ENCODE measurements at regions not wholly inside any gene's neighbourhood (a gene's known extent, or its start where the extent isn't known, plus 50 kb on each side); places are given as distances from the start of the nearest gene placed in this dataset.

DNA sequence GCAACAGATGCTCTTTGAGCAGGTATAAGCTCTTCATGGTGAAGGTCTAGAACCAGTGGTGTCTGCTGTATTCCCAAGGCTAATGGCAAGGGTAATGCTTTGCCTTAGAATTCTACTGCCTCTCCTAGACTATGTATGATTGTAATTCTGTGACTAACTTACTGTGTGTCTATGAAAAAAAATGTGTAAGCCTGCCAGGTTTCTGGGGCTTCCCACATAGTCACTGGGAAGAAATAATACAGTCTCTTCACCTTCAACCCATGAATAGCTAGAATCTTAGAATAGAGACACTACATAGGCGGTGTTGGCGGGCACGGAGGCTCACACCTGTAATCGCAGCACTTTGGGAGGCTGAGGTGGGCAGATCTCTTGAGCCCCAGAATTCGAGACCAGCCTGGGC, 84.1 kb downstream of the C11orf91 start:
- H3K9me2 ChIP-seq (ENCODE audit: insufficient read depth): no peaks in the 10 kb centered on the region
- no peaks in the 10 kb centered on the region for H3K27me3 ChIP-seq (replicated peaks; ENCODE audit: insufficient read depth)
- no peak overlapping the region for H3K9ac ChIP-seq
- DNase-seq: peak; percentile 75
- peak overlapping the region; percentile 39 for H3K27ac ChIP-seq
- H3F3A ChIP-seq (ENCODE audit: insufficient read depth): peaks cover 52% of the 10 kb centered on the region
- H3K79me2 ChIP-seq (ENCODE audit: insufficient read depth): no peaks in the 10 kb centered on the region
- no peak for TF ChIP-seq EZH2 (IDR thresholded peaks at IDR 0.05; ENCODE audit: insufficient read depth, poor library complexity, severe bottlenecking)
- no peaks in the 10 kb centered on the region for H4K20me1 ChIP-seq (ENCODE audit: insufficient read depth)
- peak overlapping the region; percentile 2 for H3K4me2 ChIP-seq (ENCODE audit: unreplicated experiment)
- no peak overlapping the region for H2AFZ ChIP-seq
- H3K4me3 ChIP-seq: no peak overlapping the region
- 95 to 97% methylated on average over 5 of the region's 5 CpGs for WGBS, 2 experiments (ENCODE audit: low coverage in 1 of 2, low lambda C conversion rate in 2 of 2, missing lambda C conversion rate in 2 of 2)
- H3K4me1 ChIP-seq (ENCODE audit: insufficient read depth): peaks cover 40% of the 10 kb centered on the region
- in situ Hi-C loops (cut with MboI): no loop called here
- no peaks in the 10 kb centered on the region for H3K9me3 ChIP-seq (ENCODE audit: low read depth)
- H3K36me3 ChIP-seq (ENCODE audit: low read depth): no peaks in the 10 kb centered on the region

GRCh38 chr11:33615751-33616150, 84.9 kb downstream of the C11orf91 start:
- Histone ChIP-seq H3K9me3 (ENCODE audit: low read depth) (no peaks in the 10 kb centered on the region), H3F3A (ENCODE audit: insufficient read depth) (peaks cover 45% of the 10 kb centered on the region), H3K27me3 (replicated peaks; ENCODE audit: insufficient read depth) (no peaks in the 10 kb centered on the region), H4K20me1 (ENCODE audit: insufficient read depth) (no peaks in the 10 kb centered on the region), H3K9me2 (ENCODE audit: insufficient read depth) (no peaks in the 10 kb centered on the region), H3K36me3 (ENCODE audit: low read depth) (no peaks in the 10 kb centered on the region), H3K79me2 (ENCODE audit: insufficient read depth) (no peaks in the 10 kb centered on the region), H3K4me1 (ENCODE audit: insufficient read depth) (peaks cover 36% of the 10 kb centered on the region), H3K4me3 (no peak overlapping the region), H3K27ac (peak overlapping the region; percentile 39; the same call in 1 of the 2 replicates), H3K4me2 (ENCODE audit: unreplicated experiment) (no peak overlapping the region), H3K9ac (no peak overlapping the region), H2AFZ (no peak overlapping the region)
- 26 to 31% methylated on average over 3 of the region's 3 CpGs for whole genome bisulfite sequencing, 2 experiments (ENCODE audit: low coverage in 1 of 2, low lambda C conversion rate in 2 of 2, missing lambda C conversion rate in 2 of 2)
- in situ Hi-C loops (cut with MboI): no loop called here
- TF ChIP-seq EZH2phosphoT487 (IDR thresholded peaks at IDR 0.05; ENCODE audit: insufficient read depth, low read depth): no peak
- TF ChIP-seq EZH2 (IDR thresholded peaks at IDR 0.05; ENCODE audit: insufficient read depth, poor library complexity, severe bottlenecking): no peak
- peak; percentile 49 for DNase-seq

DNA sequence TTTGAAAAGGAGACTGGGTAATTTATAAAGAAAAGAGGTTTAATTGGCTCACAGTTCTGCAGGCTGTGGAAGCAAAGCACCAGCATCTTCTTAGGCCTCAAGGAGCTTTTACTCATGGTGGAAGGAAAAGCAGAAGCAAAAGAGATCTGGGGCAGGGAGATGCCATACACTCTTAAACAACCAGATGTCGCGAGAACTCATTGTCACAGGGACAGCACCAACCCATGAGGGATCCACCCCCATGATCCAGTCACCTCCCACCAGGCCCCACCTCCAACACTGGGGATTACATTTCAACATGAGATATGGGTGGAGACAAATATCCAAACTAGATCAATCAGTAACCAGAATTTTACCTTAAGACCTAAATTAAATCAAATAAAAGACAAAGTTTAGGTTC, 87.2 kb downstream of the C11orf91 start:
- Histone ChIP-seq H3K4me2 (ENCODE audit: unreplicated experiment) (no peak overlapping the region), H3F3A (ENCODE audit: insufficient read depth) (peaks cover 34% of the 10 kb centered on the region), H3K4me1 (ENCODE audit: insufficient read depth) (peaks cover 29% of the 10 kb centered on the region), H3K36me3 (ENCODE audit: low read depth) (peaks cover 14% of the 10 kb centered on the region; the same call in 1 of the 2 replicates), H4K20me1 (ENCODE audit: insufficient read depth) (no peaks in the 10 kb centered on the region), H3K27ac (peak overlapping the region; percentile 65; the same call in 1 of the 2 replicates), H3K9me2 (ENCODE audit: insufficient read depth) (no peaks in the 10 kb centered on the region), H2AFZ (no peak overlapping the region), H3K79me2 (ENCODE audit: insufficient read depth) (no peaks in the 10 kb centered on the region), H3K27me3 (replicated peaks; ENCODE audit: insufficient read depth) (no peaks in the 10 kb centered on the region), H3K9me3 (ENCODE audit: low read depth) (no peaks in the 10 kb centered on the region), H3K4me3 (no peak overlapping the region), H3K9ac (no peak overlapping the region)
- in situ Hi-C loops (cut with MboI): no loop called here
- DNase-seq: no peak
- no peak for TF ChIP-seq EZH2 (IDR thresholded peaks at IDR 0.05; ENCODE audit: insufficient read depth, poor library complexity, severe bottlenecking)
- no peak for TF ChIP-seq EZH2phosphoT487 (IDR thresholded peaks at IDR 0.05; ENCODE audit: insufficient read depth, low read depth)
- 98 to 100% methylated on average over 2 of the region's 2 CpGs for WGBS, 2 experiments (ENCODE audit: low coverage in 1 of 2, low lambda C conversion rate in 2 of 2, missing lambda C conversion rate in 2 of 2)

DNA sequence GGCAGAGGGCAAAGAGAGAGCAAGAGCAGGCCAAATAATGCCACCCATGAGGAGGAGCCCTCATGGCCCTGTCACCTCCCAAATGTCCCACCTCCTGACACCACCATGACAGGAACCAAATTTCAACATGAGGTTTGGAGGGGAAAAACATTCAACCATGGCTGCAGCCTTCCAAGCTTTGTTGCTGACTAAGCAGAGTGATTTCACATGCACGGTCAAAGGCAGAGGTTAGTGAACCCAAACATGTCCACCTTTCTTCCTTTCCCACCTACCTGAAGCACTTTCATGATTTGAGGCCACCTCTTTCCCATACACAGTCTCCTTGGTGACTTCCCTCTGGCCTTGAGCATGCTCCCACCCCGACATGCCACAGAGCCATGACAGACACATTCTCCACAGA, 89.7 kb downstream of the C11orf91 start:
- H3F3A ChIP-seq (ENCODE audit: insufficient read depth): peaks cover 34% of the 10 kb centered on the region
- in situ Hi-C loops (cut with MboI): no loop called here
- H4K20me1 ChIP-seq (ENCODE audit: insufficient read depth): no peaks in the 10 kb centered on the region
- H3K79me2 ChIP-seq (ENCODE audit: insufficient read depth): no peaks in the 10 kb centered on the region
- WGBS, 2 experiments (ENCODE audit: low coverage in 1 of 2, low lambda C conversion rate in 2 of 2, missing lambda C conversion rate in 2 of 2): 95 to 98% methylated on average over 2 of the region's 2 CpGs
- H3K4me1 ChIP-seq (ENCODE audit: insufficient read depth): peaks cover 19% of the 10 kb centered on the region
- H3K9me2 ChIP-seq (ENCODE audit: insufficient read depth): no peaks in the 10 kb centered on the region
- no peak overlapping the region for H3K4me3 ChIP-seq
- no peaks in the 10 kb centered on the region for H3K27me3 ChIP-seq (replicated peaks; ENCODE audit: insufficient read depth)
- no peak overlapping the region for H2AFZ ChIP-seq
- no peak overlapping the region for H3K27ac ChIP-seq
- no peak for DNase-seq
- H3K36me3 ChIP-seq (ENCODE audit: low read depth): peaks cover 19% of the 10 kb centered on the region; the same call in 1 of the 2 replicates
- no peak overlapping the region for H3K9ac ChIP-seq
- TF ChIP-seq EZH2 (IDR thresholded peaks at IDR 0.05; ENCODE audit: insufficient read depth, poor library complexity, severe bottlenecking): no peak
- TF ChIP-seq EZH2phosphoT487 (IDR thresholded peaks at IDR 0.05; ENCODE audit: insufficient read depth, low read depth): no peak
- no peak overlapping the region for H3K4me2 ChIP-seq (ENCODE audit: unreplicated experiment)
- H3K9me3 ChIP-seq (ENCODE audit: low read depth): no peaks in the 10 kb centered on the region

DNA sequence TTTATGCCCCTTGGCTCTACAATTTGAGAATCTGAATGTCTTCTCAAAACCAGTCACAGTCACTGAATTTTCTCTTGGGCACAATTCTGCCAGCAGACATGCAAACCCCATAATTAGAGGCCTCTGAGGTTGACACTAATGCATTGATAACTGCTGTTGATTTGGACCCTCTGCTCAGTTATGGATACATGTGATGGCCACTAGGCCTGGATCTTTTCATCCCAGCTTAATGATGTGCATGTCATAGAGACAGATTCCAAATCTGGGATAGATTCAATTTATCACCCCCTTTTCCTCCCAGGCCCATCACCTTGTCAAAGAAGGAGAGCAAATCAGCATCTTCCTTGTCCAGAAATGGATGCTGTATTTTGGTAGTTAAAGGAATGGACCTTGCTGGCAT, 92.2 kb downstream of the C11orf91 start:
- Histone ChIP-seq H4K20me1 (ENCODE audit: insufficient read depth) (no peaks in the 10 kb centered on the region), H3F3A (ENCODE audit: insufficient read depth) (peaks cover 15% of the 10 kb centered on the region; the same call in 1 of the 2 replicates), H3K4me1 (ENCODE audit: insufficient read depth) (no peaks in the 10 kb centered on the region), H3K9me3 (ENCODE audit: low read depth) (no peaks in the 10 kb centered on the region), H3K27ac (no peak overlapping the region), H2AFZ (no peak overlapping the region), H3K4me3 (no peak overlapping the region), H3K36me3 (ENCODE audit: low read depth) (peaks cover 19% of the 10 kb centered on the region; the same call in 1 of the 2 replicates), H3K9ac (no peak overlapping the region), H3K4me2 (ENCODE audit: unreplicated experiment) (no peak overlapping the region), H3K9me2 (ENCODE audit: insufficient read depth) (no peaks in the 10 kb centered on the region), H3K27me3 (replicated peaks; ENCODE audit: insufficient read depth) (no peaks in the 10 kb centered on the region), H3K79me2 (ENCODE audit: insufficient read depth) (no peaks in the 10 kb centered on the region)
- TF ChIP-seq EZH2 (IDR thresholded peaks at IDR 0.05; ENCODE audit: insufficient read depth, poor library complexity, severe bottlenecking): no peak
- TF ChIP-seq EZH2phosphoT487 (IDR thresholded peaks at IDR 0.05; ENCODE audit: insufficient read depth, low read depth): no peak
- in situ Hi-C loops (cut with MboI): no loop called here
- no peak for DNase-seq

All from GM23248 (cell line).